ENCODE measurements at regions not wholly inside any gene's neighbourhood (a gene's known extent, or its start where the extent isn't known, plus 50 kb on each side); places are given as distances from the start of the nearest gene placed in this dataset.

GRCh38 chr21:41639336-41639735 lies 127.5 kb downstream of the RIPK4 start:
- no peak for TF ChIP-seq POLR2A (IDR thresholded peaks at IDR 0.05)
- TF ChIP-seq, protein P1, sequence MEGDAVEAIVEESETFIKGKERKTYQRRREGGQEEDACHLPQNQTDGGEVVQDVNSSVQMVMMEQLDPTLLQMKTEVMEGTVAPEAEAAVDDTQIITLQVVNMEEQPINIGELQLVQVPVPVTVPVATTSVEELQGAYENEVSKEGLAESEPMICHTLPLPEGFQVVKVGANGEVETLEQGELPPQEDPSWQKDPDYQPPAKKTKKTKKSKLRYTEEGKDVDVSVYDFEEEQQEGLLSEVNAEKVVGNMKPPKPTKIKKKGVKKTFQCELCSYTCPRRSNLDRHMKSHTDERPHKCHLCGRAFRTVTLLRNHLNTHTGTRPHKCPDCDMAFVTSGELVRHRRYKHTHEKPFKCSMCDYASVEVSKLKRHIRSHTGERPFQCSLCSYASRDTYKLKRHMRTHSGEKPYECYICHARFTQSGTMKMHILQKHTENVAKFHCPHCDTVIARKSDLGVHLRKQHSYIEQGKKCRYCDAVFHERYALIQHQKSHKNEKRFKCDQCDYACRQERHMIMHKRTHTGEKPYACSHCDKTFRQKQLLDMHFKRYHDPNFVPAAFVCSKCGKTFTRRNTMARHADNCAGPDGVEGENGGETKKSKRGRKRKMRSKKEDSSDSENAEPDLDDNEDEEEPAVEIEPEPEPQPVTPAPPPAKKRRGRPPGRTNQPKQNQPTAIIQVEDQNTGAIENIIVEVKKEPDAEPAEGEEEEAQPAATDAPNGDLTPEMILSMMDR (IDR thresholded peaks at IDR 0.05): no peak

Measured in vagina (tissue), 2 donors.